ENCODE measurements at regions not wholly inside any gene's neighbourhood (a gene's known extent, or its start where the extent isn't known, plus 50 kb on each side); places are given as distances from the start of the nearest gene placed in this dataset.

DNA sequence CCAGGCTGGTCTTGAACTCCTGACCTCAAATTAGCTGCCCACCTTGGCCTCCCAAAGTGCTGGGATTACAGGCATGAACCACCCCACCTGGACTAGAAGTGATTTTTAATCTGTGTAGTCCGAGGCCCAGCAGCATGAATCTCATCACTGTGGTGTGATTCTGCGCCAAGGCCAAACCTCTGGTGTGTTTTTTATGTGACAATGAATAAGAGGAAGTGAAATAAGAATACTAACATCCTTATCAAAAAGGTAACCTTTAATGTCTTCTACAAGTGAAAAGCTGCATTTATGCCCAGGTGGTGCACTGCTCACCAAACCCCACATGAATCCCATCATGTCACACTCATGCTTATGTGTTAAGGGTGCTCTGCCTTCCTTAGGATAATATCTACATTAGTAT lies 77.1 kb upstream of the OR9Q1 start:
- Histone ChIP-seq H3K14ac (replicated peaks; ENCODE audit: low read depth, low read length) (no peak overlapping the region), H4K91ac (ENCODE audit: insufficient read depth, low read depth, low read length) (no peak overlapping the region), H4K5ac (ENCODE audit: low read depth, low read length) (no peak overlapping the region), H3K4me2 (ENCODE audit: low read depth, low read length) (no peak overlapping the region), H2BK120ac (ENCODE audit: low read depth, low read length) (no peak overlapping the region), H4K8ac (ENCODE audit: low read depth in 2 of 2, low read length in 2 of 2) (no peak overlapping the region), H3K36me3 (ENCODE audit: control insufficient read depth, insufficient read depth, low read length) (no peaks in the 10 kb centered on the region), H3K9ac (ENCODE audit: low read depth, low read length) (no peak overlapping the region), H3K23ac (ENCODE audit: low read depth, low read length) (no peak overlapping the region), H3K9me3 (ENCODE audit: control insufficient read depth, insufficient read depth, low read length) (no peaks in the 10 kb centered on the region), H3K27ac (ENCODE audit: insufficient read depth, low read length) (no peak overlapping the region), H2BK20ac (ENCODE audit: low read depth, low read length) (no peak overlapping the region), H2BK15ac (ENCODE audit: low read depth, low read length) (no peak overlapping the region), H3K4me1 (ENCODE audit: control insufficient read depth, insufficient read depth, low read length) (no peaks in the 10 kb centered on the region), H2AK9ac (replicated peaks; ENCODE audit: low read depth, low read length, poor library complexity) (no peak overlapping the region), H3K27me3 (ENCODE audit: control insufficient read depth, insufficient read depth, low read length) (no peaks in the 10 kb centered on the region; the same call in 1 of the 2 replicates), H3K4me3 (ENCODE audit: insufficient read depth, low read depth, low read length) (no peak overlapping the region), H2AK5ac (ENCODE audit: low read depth, low read length) (no peak overlapping the region), H3K18ac (ENCODE audit: low read depth, low read length) (no peak overlapping the region), H4K20me1 (ENCODE audit: insufficient read depth, low read length) (no peaks in the 10 kb centered on the region), H2BK5ac (ENCODE audit: low read depth, low read length, poor library complexity, severe bottlenecking) (no peak overlapping the region), H3K56ac (ENCODE audit: extremely low read depth, insufficient read depth, low read length) (no peak overlapping the region), H2AFZ (replicated peaks; ENCODE audit: low read length, poor library complexity) (no peak overlapping the region), H3K9me1 (ENCODE audit: insufficient read depth, low read length) (no peaks in the 10 kb centered on the region), H3K79me1 (ENCODE audit: low read depth in 1 of 2, low read length in 2 of 2) (no peaks in the 10 kb centered on the region), H3K4ac (ENCODE audit: low read depth, low read length) (no peak overlapping the region)
- in situ Hi-C loops (cut with MboI; ENCODE audit: low sequenced_read_pairs) = no loop called here
- DNase-seq (no peak), ATAC-seq (ENCODE audit: low read depth) (no peak)
- dilution Hi-C loops (cut with HindIII; ENCODE audit: low sequenced_read_pairs, unreplicated experiment) = no loop called here
- POLR2A ChIA-PET (ENCODE audit: unreplicated experiment) = no interaction called here
- WGBS, 2 experiments (ENCODE audit: extremely low coverage in 2 of 2, insufficient read length in 1 of 2) = no CpG with 5 or more reads among the region's 2 CpGs
- no peak for TF ChIP-seq RCOR1 (IDR thresholded peaks at IDR 0.05; ENCODE audit: insufficient replicate concordance, low read length)
- TF ChIP-seq MAFK (IDR thresholded peaks at IDR 0.05; ENCODE audit: low read depth, low read length) = no peak
- TF ChIP-seq POLR2A (IDR thresholded peaks at IDR 0.05; ENCODE audit: low read depth, low read length) = no peak
- TF ChIP-seq CTCF (conservative IDR thresholded peaks at IDR 0.05; ENCODE audit: low read depth, low read length) = no peak
- no peak for TF ChIP-seq NFE2L2 (IDR thresholded peaks at IDR 0.05; ENCODE audit: low read depth, low read length)
- intact Hi-C loops (cut with micrococcal nuclease) = no loop called here
- no TSS peak for BruUV-seq (replicated peaks)
- CTCF ChIA-PET = no interaction called here
